ENCODE measurements at regions not wholly inside any gene's neighbourhood (a gene's known extent, or its start where the extent isn't known, plus 50 kb on each side); places are given as distances from the start of the nearest gene placed in this dataset.

DNA sequence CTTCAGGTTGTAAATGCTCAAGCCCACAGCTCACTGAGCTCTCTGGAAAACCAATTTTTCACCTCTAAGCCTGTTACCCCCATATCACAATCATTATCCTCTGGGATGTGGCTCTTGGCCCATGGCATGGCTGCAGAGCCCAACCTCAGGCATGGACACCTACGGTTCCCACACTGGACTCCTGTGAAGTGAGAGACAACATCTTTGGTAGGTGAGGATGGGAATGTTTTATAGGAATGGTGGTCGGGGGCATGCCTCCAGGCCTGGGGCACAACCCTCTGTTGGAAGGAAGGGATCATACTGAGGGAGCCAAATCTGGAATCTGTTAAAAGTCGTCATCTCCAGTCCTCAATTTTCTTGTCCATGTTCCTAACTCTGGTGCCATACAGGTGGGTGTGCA is 179.1 kb downstream of the FOXD2 start:
- no peaks in the 10 kb centered on the region for H4K20me1 ChIP-seq (ENCODE audit: insufficient read depth)
- no peak overlapping the region for H3K4me3 ChIP-seq
- H3K9me3 ChIP-seq (ENCODE audit: low read depth): no peaks in the 10 kb centered on the region
- no peak for DNase-seq
- 49 to 70% methylated on average over 3 of the region's 3 CpGs for WGBS, 2 experiments (ENCODE audit: low coverage in 1 of 2, low lambda C conversion rate in 2 of 2, missing lambda C conversion rate in 2 of 2)
- no peaks in the 10 kb centered on the region for H3K36me3 ChIP-seq (ENCODE audit: low read depth)
- no peaks in the 10 kb centered on the region for H3K4me1 ChIP-seq (ENCODE audit: insufficient read depth)
- no peak overlapping the region for H3K9ac ChIP-seq
- H3K79me2 ChIP-seq (ENCODE audit: insufficient read depth): no peaks in the 10 kb centered on the region
- no peak overlapping the region for H2AFZ ChIP-seq
- no peak for TF ChIP-seq EZH2phosphoT487 (IDR thresholded peaks at IDR 0.05; ENCODE audit: insufficient read depth, low read depth)
- no peak overlapping the region for H3K27ac ChIP-seq
- no peaks in the 10 kb centered on the region for H3K9me2 ChIP-seq (ENCODE audit: insufficient read depth)
- in situ Hi-C loops (cut with MboI): no loop called here
- H3K4me2 ChIP-seq (ENCODE audit: unreplicated experiment): no peak overlapping the region
- no peaks in the 10 kb centered on the region for H3F3A ChIP-seq (ENCODE audit: insufficient read depth)
- H3K27me3 ChIP-seq (replicated peaks; ENCODE audit: insufficient read depth): peaks cover 5% of the 10 kb centered on the region; the same call in 1 of the 2 replicates

- H3K27ac ChIP-seq: no peak overlapping the region
- no peak overlapping the region for H3K9ac ChIP-seq
- 52 to 53% methylated on average over 6 of the region's 6 CpGs for WGBS, 2 experiments (ENCODE audit: low coverage in 1 of 2, low lambda C conversion rate in 2 of 2, missing lambda C conversion rate in 2 of 2)
- peaks cover 3% of the 10 kb centered on the region; the same call in 1 of the 2 replicates for H3K27me3 ChIP-seq (replicated peaks; ENCODE audit: insufficient read depth)
- no peaks in the 10 kb centered on the region for H3K9me2 ChIP-seq (ENCODE audit: insufficient read depth)
- H3K9me3 ChIP-seq (ENCODE audit: low read depth): no peaks in the 10 kb centered on the region
- DNase-seq: no peak
- H2AFZ ChIP-seq: no peak overlapping the region
- no peak overlapping the region for H3K4me3 ChIP-seq
- no peaks in the 10 kb centered on the region for H4K20me1 ChIP-seq (ENCODE audit: insufficient read depth)
- H3K4me1 ChIP-seq (ENCODE audit: insufficient read depth): no peaks in the 10 kb centered on the region
- in situ Hi-C loops (cut with MboI): no loop called here
- no peaks in the 10 kb centered on the region for H3F3A ChIP-seq (ENCODE audit: insufficient read depth)
- no peak for TF ChIP-seq EZH2 (IDR thresholded peaks at IDR 0.05; ENCODE audit: insufficient read depth, poor library complexity, severe bottlenecking)
- no peak for TF ChIP-seq EZH2phosphoT487 (IDR thresholded peaks at IDR 0.05; ENCODE audit: insufficient read depth, low read depth)
- H3K4me2 ChIP-seq (ENCODE audit: unreplicated experiment): no peak overlapping the region
- no peaks in the 10 kb centered on the region for H3K36me3 ChIP-seq (ENCODE audit: low read depth)
- no peaks in the 10 kb centered on the region for H3K79me2 ChIP-seq (ENCODE audit: insufficient read depth)
Measured at GRCh38 chr1:47617381-47618221, 179.8 kb downstream of the FOXD2 start.

GRCh38 chr1:47618222-47618720 is 180.4 kb downstream of the FOXD2 start:
- Histone ChIP-seq H3K9me2 (ENCODE audit: insufficient read depth) (no peaks in the 10 kb centered on the region), H3F3A (ENCODE audit: insufficient read depth) (no peaks in the 10 kb centered on the region), H3K27me3 (replicated peaks; ENCODE audit: insufficient read depth) (no peaks in the 10 kb centered on the region; the same call in 1 of the 2 replicates), H3K9me3 (ENCODE audit: low read depth) (no peaks in the 10 kb centered on the region), H2AFZ (no peak overlapping the region), H3K9ac (no peak overlapping the region), H4K20me1 (ENCODE audit: insufficient read depth) (no peaks in the 10 kb centered on the region), H3K36me3 (ENCODE audit: low read depth) (no peaks in the 10 kb centered on the region), H3K4me3 (no peak overlapping the region), H3K4me2 (ENCODE audit: unreplicated experiment) (no peak overlapping the region), H3K4me1 (ENCODE audit: insufficient read depth) (no peaks in the 10 kb centered on the region), H3K27ac (no peak overlapping the region), H3K79me2 (ENCODE audit: insufficient read depth) (no peaks in the 10 kb centered on the region)
- no peak for DNase-seq
- in situ Hi-C loops (cut with MboI): no loop called here
- TF ChIP-seq EZH2 (IDR thresholded peaks at IDR 0.05; ENCODE audit: insufficient read depth, poor library complexity, severe bottlenecking) (no peak), EZH2phosphoT487 (IDR thresholded peaks at IDR 0.05; ENCODE audit: insufficient read depth, low read depth) (no peak)
- 12 to 28% methylated on average over 4 of the region's 4 CpGs for WGBS, 2 experiments (ENCODE audit: low coverage in 1 of 2, low lambda C conversion rate in 2 of 2, missing lambda C conversion rate in 2 of 2)

- Histone ChIP-seq H3K4me3 (no peak overlapping the region), H3F3A (ENCODE audit: insufficient read depth) (no peaks in the 10 kb centered on the region), H3K27me3 (replicated peaks; ENCODE audit: insufficient read depth) (no peaks in the 10 kb centered on the region; the same call in 1 of the 2 replicates), H3K36me3 (ENCODE audit: low read depth) (no peaks in the 10 kb centered on the region), H3K9ac (no peak overlapping the region), H3K9me3 (ENCODE audit: low read depth) (no peaks in the 10 kb centered on the region), H4K20me1 (ENCODE audit: insufficient read depth) (no peaks in the 10 kb centered on the region), H3K27ac (no peak overlapping the region), H3K79me2 (ENCODE audit: insufficient read depth) (no peaks in the 10 kb centered on the region), H3K4me1 (ENCODE audit: insufficient read depth) (no peaks in the 10 kb centered on the region), H3K4me2 (ENCODE audit: unreplicated experiment) (no peak overlapping the region), H2AFZ (no peak overlapping the region), H3K9me2 (ENCODE audit: insufficient read depth) (no peaks in the 10 kb centered on the region)
- 58 to 60% methylated on average over 7 of the region's 7 CpGs for WGBS, 2 experiments (ENCODE audit: low coverage in 1 of 2, low lambda C conversion rate in 2 of 2, missing lambda C conversion rate in 2 of 2)
- DNase-seq: no peak
- TF ChIP-seq EZH2phosphoT487 (IDR thresholded peaks at IDR 0.05; ENCODE audit: insufficient read depth, low read depth) (no peak), EZH2 (IDR thresholded peaks at IDR 0.05; ENCODE audit: insufficient read depth, poor library complexity, severe bottlenecking) (no peak)
- in situ Hi-C loops (cut with MboI): no loop called here
Measured at GRCh38 chr1:47618830-47619229, 181.0 kb downstream of the FOXD2 start.
